ENCODE measurements at regions not wholly inside any gene's neighbourhood (a gene's known extent, or its start where the extent isn't known, plus 50 kb on each side); places are given as distances from the start of the nearest gene placed in this dataset.

DNA sequence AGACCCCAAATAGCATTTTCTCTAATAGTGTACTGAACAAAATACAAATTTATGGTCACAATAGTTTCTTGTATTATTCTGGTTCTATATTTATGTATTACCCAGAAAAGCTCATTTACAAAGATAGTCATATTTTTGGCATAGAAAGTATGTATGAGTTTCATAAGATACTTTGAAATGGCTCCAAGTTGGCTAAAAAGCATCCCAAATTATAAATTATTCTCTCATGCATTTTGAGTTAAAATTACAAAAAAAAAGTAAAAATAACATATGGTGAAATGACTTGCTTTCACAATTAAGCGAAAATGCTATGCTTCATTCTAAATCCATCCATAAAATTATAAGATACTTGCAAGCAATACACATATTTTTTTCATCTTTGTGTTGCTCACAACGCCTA lies 530.7 kb downstream of the ZNF804A start:
- TF ChIP-seq FOXJ3 (CRISPR knock-in tag; IDR thresholded peaks at IDR 0.05) (no peak), EZH2phosphoT487 (IDR thresholded peaks at IDR 0.05; ENCODE audit: borderline replicate concordance, low read depth) (no peak)
- TF ChIP-seq, protein P1, sequence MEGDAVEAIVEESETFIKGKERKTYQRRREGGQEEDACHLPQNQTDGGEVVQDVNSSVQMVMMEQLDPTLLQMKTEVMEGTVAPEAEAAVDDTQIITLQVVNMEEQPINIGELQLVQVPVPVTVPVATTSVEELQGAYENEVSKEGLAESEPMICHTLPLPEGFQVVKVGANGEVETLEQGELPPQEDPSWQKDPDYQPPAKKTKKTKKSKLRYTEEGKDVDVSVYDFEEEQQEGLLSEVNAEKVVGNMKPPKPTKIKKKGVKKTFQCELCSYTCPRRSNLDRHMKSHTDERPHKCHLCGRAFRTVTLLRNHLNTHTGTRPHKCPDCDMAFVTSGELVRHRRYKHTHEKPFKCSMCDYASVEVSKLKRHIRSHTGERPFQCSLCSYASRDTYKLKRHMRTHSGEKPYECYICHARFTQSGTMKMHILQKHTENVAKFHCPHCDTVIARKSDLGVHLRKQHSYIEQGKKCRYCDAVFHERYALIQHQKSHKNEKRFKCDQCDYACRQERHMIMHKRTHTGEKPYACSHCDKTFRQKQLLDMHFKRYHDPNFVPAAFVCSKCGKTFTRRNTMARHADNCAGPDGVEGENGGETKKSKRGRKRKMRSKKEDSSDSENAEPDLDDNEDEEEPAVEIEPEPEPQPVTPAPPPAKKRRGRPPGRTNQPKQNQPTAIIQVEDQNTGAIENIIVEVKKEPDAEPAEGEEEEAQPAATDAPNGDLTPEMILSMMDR (IDR thresholded peaks at IDR 0.05): no peak
- TF ChIP-seq, protein P2, sequence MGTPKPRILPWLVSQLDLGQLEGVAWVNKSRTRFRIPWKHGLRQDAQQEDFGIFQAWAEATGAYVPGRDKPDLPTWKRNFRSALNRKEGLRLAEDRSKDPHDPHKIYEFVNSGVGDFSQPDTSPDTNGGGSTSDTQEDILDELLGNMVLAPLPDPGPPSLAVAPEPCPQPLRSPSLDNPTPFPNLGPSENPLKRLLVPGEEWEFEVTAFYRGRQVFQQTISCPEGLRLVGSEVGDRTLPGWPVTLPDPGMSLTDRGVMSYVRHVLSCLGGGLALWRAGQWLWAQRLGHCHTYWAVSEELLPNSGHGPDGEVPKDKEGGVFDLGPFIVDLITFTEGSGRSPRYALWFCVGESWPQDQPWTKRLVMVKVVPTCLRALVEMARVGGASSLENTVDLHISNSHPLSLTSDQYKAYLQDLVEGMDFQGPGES (IDR thresholded peaks at IDR 0.05; ENCODE audit: low read depth, low read length): no peak
